GM23338 (cell line): ENCODE measurements at regions not wholly inside any gene's neighbourhood (a gene's known extent, or its start where the extent isn't known, plus 50 kb on each side); places are given as distances from the start of the nearest gene placed in this dataset.

Experiments used
- CTCF ChIP-seq, 2 experiments: fragments of 200-600 bp in 1 of 2; sonication (generic) in 1 of 2; conservative IDR thresholded peaks; 2 replicates each; pipeline versions ENCODE4 v1.5.1 to v1.6.1; 2016 to 2017; ENCODE audit warnings: antibody characterized with exemption in 2 of 2, low read depth in 2 of 2, mild to moderate bottlenecking in 2 of 2, moderate library complexity in 1 of 2
- ETS1 ChIP-seq: IDR thresholded peaks from 2 replicates; pipeline ENCODE4 v1.6.1; 2016; ENCODE audit warnings: antibody characterized with exemption
- EZH2 ChIP-seq: fragments of 200-600 bp; sonication (generic); IDR thresholded peaks from one replicate; pipeline ENCODE4 v1.8.0; 2017; ENCODE audit warnings: antibody characterized with exemption, mild to moderate bottlenecking, low read depth; ENCODE audit not compliant: unreplicated experiment
- JUNB ChIP-seq: IDR thresholded peaks from one replicate; pipeline ENCODE4 v1.6.1; 2016; ENCODE audit warnings: antibody characterized with exemption; ENCODE audit not compliant: unreplicated experiment
- POLR2AphosphoS5 ChIP-seq: IDR thresholded peaks from 2 replicates; pipeline ENCODE4 v1.6.1; 2016; ENCODE audit warnings: antibody characterized with exemption, low read depth
- STAT1 ChIP-seq: IDR thresholded peaks from one replicate; pipeline ENCODE4 v1.6.1; 2016; ENCODE audit warnings: antibody characterized with exemption; ENCODE audit not compliant: unreplicated experiment
- ZNF462 ChIP-seq: fragments of 250-450 bp; sonication (Bioruptor Pico); IDR thresholded peaks from 2 replicates; pipeline ENCODE4 v1.5.0; 2020; ENCODE audit warnings: mild to moderate bottlenecking, moderate library complexity

GRCh38 chr10:44209811-44210210 is 175.1 kb downstream of the CXCL12 start:
- TF ChIP-seq EZH2 (no peak), POLR2AphosphoS5 (no peak), CTCF (conservative IDR thresholded peaks at IDR 0.05; ENCODE audit: low read depth in 2 of 2) (no peak), ZNF462 (CRISPR knock-in tag) (no peak), STAT1 (no peak), JUNB (no peak), ETS1 (no peak)
